Medulla oblongata (tissue), 1 donor: ENCODE measurements at regions not wholly inside any gene's neighbourhood (a gene's known extent, or its start where the extent isn't known, plus 50 kb on each side); places are given as distances from the start of the nearest gene placed in this dataset.

Source experiments
- DNase-seq: peaks from one replicate; pipeline ENCODE4 v3.0.0-alpha.2; 2015; ENCODE audit errors: extremely low spot score

DNA sequence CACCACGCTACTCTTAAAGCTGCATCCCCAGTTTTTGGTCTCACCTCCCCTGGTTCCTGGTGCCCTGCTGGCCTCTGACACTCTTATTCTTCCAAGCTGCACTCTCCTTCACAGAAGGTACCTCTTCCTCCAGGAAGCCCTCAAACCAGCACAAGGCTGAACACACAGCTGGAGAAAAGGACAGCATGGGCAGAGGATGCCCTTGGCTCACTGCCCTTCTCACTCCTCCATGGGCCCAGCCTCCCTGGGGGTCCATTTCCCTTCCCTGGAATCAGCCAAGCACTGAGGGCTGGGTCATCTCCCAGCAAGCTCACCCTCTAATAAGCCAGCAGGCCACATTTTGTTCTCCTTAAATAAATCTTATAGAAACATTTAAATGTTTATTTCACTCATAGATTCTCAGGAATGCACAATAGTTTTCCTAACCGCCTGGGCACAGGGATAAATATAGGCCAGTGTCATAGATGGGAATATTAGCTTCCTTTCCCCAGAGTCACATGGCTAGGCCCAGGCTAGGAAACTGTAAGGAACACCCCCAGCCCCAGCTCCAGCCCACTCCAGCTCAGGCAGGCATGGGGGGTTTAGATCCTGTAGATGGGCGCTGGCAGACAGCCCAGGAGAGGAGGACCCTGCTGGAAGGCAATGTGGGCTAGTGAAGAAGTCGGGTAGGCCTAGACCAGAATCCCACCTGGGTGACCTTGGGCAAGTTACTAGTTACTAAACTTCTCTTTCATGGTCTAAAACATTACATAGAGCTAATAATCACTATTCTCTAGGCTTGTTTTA lies 51.5 kb downstream of the IRAG1 start:
- no peak for DNase-seq

DNA sequence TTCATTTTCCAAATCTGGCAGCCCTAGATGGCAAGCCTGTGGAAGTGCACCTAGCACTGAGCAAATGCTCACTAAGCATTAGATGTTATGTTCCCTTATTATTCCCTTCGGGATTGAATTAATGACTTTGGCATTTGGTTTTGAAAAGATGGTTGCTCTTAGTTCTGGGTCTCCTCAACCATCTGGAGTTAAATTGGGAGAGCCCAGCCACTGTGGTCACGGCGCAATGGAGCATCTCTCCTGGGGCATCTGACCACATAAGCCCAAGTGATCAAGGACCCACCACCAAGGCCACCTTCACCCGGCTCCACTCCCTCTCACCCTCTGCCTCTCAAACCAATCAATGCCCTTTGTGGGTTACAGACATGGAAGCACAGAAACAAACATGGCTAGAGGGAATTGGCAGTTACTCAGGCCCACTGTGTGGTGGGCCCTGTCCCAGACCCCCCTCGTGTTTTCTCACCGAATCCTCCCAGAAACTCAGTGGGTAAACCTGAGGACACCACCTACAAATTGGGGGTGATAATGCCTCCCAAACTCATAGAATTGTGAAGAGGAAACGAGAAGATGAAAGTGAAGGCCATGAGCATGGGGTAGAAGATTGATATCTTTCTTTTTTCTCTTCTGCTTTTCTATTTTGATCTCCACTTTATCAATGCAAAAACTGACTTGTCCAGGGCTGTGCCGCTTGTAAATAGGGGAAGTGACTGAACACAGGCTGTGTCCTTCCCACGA lies 52.2 kb downstream of the IRAG1 start:
- peak; percentile 48 for DNase-seq

DNA sequence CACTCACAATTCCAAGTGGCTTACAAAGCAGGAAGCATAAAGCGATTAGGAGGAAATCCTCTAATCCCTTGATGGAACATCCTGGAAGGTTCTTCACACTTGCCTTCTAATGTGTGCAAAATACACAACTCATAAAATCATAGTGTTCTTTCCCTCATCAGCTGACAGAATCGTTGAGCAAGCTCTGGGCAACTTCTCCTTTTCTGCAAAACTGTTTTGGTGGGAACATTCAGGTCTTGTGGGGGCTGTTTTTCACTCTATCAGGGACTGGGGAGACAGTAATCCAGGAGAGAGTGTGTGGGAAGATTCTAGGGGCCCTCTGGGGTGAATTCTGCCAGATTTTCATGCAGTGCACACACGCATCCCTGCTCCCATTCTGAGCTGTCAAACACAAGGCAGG lies 53.2 kb downstream of the IRAG1 start:
- no peak for DNase-seq

DNA sequence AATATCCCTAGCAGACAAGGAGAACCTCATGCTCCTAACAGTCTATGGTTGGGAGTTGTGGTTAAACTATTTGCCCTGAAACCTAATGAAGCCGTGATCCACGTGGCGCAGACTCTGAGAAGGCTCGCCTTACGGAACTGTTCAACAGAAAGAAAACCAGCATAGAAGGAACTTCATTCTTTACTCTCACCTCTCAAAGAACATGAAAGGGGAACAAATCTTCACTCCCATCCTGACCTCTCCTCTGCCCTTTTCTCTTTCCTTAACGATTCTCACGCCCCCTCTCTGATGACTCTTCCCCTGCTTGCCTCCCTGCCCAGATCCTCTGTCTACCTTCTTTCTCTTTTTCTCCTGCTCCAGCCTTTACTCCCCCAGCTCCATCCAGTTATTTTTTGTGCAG lies 54.2 kb downstream of the IRAG1 start:
- DNase-seq = peak; percentile 57

DNA sequence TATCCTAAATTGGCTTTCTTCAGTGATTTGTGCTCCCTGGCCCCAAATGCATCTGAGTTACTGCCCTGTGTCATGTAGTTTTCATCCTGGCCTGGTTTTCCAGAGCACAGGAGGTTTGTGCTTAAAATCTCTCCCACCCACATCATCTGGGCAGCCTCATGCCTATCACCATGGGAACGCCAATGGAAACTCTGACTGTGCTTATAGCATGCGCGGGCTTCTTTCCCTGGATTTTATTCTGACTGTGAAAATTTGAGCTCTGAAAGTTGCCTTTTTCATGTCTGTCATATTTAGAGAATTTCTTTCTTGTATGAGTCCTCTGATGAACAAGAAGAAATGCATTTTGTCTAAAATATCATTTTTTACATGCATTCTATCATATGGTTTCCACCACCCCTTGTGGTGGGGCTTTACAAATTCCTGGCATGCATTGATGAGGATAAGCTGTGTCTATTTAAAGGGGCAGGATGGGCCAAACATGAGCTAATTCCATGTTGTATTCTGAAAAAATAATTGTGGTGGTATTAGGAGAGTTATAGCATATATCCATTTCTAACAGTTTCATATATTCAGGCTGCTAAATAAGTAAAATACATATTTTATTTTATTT lies 55.1 kb downstream of the IRAG1 start:
- no peak for DNase-seq

DNA sequence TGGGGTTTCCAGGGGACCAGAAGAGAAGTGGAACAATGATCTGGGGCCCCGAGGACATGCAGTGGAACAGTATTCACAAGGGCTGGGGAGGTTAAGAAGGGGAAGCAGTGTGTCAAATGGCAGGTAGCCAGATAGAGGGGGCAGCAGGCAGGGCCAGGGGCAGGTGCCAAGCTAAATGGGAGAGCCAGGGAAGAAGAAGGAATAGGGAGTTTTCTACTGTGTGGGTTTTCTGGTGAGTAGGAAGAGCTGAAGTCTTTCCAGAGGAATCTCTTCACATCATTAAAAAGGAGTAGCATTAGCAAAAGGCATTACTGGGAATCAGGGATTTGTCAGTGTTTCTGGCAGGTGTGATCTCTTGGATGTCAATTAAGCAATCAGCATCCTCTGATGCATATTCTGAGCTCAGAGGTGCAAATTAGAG lies 55.8 kb downstream of the IRAG1 start:
- no peak for DNase-seq

DNA sequence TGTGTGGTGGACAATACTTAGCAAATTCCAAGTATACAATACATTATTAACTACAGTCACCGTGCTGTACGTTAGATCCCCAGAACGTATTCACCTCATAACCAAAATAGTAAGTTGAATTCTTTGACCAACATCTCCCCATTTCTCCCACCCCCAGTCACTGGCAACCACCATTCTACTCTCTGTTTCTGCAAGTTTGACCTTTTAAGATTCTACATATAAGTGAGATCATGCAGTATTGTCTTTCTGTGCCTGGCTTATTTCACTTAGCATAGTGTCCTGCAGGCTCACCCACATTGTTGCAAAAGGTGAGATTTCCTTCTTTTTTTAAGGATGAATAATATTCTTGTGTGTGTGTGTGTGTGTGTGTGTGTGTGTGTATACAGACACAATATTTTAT lies 59.1 kb downstream of the IRAG1 start:
- DNase-seq = no peak

DNA sequence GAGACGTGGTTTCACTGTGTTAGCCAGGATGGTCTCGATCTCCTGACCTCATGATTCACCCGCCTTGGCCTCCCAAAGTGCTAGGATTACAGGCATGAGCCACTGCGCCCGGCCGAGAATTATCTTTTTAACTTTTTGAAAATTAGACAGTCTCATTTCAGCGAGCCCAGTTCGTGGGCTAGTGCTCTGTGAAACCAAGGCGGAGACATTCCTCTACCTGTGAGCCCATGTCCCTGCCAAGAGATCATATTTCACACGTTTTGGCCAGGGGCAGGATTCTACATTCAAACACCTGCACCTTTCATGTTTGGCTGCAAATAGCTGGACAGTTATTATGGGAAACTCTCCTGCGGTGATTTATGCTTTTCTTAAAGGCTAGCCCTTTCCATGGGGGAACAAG lies 60.3 kb downstream of the IRAG1 start:
- DNase-seq = no peak

DNA sequence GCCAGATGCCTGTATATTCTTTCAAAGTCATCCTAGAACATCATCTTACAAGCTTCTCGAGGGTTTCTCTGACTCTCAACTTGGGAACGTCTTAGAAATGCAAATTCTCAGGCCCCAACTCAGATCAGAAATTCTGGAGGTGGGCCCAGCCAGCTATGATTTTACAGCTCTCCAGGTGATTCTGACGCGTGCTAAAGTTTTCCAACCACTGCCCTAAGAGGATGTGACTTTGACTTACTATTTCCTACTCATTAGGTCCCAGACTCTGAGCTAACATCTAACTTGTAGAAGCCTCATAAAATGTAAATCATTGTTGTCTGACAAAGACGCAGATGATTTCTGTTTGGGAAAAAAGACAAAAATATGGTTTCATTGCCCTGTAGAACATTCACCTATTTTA lies 61.1 kb downstream of the IRAG1 start:
- DNase-seq = no peak

DNA sequence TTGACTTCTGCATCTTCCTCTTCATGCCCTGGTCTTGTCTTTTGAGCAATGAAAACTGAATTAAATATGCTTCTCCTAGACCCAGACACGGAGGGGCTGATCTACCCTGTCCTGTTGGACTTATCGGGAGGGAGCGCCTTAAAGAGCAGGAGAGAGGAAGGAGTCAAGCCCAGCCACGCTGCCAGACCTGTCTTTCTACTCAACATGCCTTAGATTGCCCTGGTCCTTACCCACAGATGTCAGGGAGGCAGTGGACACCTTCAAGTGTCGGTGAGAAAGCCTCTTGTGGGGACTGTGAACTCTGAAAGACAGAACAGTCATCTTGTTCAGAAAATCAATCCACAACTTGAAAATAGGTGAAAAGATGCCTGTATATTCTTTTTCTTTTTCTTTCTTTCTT lies 61.8 kb downstream of the IRAG1 start:
- no peak for DNase-seq

DNA sequence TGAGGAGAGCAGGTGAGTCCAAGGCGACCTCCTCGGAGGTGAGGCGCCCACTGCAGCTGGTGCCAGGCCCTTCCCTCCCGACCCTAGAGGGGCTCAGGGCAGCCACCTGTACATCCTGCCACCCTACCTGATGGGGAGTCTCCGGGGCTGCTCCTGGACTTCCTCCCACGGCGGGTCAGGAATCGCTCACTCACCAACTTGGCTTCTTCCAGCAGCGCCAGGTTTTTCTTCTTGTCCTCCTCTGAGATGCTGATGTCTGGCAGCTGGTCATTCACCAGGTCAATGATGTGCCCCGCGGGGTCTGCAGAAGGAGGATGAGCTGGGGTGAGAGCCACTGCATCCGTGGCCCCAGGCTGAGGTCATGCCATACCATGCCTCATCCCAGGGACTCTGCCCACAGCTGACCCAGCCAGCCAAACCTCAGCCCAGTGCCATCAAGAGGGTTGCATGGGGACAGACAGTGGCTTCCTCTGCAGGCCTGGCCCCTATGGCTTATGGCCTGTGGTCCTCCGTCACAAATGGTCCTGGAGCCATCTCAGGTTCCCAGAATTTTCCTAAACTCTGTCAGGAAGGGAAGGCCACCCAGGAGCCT lies 61.0 kb upstream of the LYVE1 start:
- DNase-seq = no peak

DNA sequence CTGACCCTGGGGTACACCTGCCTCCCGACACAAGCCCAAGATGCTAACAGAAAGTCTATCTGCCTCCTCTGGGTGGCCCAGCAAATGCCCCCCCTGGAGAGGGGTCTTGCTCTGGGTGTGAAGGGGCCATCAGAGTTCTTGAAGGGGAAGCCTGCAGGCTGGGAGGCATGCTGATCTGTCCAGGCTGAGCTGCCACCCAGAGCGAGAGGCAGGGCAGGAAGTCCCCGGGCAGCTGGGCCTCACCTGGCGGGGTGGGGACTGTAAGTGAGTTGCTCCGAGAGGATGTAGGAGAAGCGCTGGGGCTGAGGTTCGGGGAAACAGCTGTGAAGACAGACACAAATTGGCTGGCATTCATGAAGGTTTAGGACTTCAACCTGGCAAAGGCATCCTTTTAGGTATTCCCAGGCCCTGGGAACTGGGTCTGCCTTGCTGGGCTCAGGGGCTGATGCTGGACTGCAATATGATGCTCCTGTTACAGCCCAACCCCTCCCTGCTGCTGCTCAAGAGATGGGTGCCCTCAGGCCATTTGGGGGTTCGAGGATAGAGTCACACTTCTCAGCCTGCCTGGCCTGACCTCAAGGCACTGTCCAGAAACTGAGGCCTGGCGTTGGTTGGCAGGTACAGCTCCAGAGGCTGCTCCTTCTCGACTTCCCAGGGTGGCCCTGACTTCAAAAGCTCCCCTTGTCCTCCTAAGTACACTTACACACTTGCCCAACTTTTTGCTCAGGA lies 60.2 kb upstream of the LYVE1 start:
- no peak for DNase-seq

DNA sequence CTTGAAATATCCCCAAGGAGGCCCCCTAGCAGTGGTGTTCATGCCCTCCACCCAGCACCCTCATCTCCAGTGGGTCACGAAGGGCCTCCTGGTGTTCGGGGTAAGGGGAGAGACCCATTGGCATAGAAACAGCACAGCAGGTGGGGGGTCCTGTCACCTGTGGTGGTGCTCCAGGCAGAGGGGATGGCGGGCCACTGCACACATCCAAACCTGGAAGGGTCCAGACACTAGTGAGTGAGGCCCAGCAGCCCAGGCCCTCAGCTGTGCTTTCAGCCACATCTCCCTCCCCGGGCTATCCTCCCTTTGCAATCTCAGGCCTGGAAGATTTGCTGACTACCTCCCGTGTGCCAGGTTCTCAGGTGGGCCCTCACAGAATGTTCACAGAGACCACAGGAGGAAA lies 59.4 kb upstream of the LYVE1 start:
- no peak for DNase-seq

DNA sequence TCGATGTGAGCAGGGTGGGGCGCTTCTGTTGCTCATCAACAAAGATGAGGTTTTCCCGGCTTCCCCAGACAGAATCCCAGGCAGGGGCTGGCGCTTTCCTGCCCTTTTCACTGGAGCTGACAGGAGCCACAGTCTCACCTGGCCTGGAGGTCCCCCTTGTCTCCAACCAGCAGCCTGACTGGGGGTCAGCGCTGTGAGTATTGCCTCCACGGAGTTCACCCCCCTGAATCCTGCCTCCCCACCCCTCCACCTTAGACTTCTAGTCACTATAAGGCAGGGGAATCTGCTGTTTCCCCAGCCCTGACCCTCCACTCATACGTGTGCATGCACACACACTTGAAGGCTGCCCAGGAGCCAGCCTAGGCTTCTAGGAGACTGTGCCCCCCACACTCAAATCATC lies 58.8 kb upstream of the LYVE1 start:
- no peak for DNase-seq

DNA sequence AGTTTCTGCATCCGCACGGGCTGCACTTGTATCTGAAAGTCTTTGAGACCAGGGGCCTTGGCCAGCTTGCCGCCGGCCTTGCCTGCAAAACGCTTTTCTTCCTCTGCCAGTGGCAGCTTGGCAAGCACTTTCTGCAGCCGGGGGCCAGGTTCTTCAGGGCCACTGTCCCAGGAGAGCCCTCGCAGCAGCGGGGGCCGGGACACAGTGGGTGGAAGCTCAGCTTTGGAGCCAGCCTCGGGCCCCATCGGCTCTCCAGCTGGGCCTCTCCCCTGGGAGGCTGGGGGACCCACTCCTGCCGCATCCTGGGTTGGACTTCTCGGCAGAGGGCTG lies 57.5 kb upstream of the LYVE1 start:
- peak; percentile 54 for DNase-seq

DNA sequence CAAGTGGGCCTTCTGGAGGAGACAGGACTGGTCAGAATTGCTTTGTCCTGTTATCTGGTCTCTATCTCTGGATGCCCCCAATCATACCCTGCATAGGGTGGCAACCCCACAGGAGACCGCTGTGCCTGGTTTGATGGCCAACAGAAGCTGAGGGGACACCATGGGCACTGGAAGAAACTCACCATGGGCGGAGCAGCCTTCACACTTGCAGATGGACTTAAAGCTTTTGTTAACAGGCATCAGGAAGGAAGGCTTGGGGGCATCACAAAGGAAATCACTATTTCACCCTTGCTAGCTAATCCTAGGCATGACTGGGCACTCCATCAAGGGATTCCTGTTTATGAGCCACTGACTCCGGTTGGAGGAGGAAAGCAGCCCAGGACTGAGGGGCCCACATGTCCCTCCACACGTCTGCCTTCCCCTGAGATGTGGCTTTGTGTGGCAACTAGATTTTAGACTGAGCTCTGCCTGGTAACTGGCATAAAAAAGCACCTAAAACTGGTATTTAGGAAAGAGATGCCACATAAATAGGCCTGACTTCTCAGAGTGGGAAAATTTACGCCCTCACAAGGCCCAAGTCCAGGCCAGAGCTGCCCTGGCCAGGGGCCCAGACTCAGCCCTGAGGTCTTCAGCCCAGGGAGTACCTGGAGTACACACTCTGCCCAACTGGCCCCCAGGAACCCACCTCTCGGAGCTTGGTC lies 57.0 kb upstream of the LYVE1 start:
- no peak for DNase-seq

DNA sequence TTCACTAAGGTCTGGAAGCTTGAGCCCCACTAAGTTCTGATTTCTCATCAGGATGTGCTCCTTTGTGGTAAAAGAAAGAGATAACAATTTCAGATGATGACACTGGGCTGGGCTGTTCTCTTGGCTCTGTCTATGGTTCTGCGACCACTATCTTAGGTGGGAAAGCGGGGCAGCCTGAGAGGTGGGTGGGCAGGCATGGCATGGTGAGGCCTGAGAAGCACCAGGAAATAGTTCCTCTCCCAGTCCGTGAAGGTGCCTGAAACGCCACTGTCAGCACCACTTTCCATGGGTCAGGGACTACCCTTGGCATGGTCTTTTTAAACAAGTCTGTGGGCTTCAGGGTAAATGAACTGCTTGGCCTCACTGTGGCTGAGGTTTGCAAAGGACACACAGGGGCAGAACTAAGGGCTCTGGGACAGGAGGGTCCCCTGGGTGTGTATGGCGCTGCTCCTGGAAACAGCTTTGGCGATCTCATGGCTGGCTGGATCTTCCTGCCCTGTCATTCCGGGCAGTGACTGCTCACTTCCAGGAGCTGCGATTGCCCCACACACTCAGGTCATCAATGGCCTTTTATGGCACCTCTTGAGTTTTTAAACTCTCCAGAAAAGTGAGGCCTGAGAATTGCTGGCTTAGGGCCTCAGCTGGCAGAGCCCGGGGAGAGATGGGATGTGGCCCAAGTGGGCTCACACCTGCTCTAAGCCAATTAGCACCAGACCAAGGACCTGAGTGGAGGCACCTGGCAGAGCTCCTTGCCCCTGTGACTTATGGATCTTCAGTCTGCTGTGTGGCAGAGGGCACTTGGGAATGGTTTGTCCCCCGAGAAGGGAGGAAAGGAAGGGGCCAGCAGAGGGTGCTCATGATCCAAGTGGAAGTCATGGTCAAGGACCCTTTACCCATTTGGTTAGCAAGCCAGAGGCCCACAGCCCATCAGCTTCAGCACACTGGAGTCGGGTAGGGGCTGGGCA lies 55.6 kb upstream of the LYVE1 start:
- DNase-seq = peak; percentile 53

DNA sequence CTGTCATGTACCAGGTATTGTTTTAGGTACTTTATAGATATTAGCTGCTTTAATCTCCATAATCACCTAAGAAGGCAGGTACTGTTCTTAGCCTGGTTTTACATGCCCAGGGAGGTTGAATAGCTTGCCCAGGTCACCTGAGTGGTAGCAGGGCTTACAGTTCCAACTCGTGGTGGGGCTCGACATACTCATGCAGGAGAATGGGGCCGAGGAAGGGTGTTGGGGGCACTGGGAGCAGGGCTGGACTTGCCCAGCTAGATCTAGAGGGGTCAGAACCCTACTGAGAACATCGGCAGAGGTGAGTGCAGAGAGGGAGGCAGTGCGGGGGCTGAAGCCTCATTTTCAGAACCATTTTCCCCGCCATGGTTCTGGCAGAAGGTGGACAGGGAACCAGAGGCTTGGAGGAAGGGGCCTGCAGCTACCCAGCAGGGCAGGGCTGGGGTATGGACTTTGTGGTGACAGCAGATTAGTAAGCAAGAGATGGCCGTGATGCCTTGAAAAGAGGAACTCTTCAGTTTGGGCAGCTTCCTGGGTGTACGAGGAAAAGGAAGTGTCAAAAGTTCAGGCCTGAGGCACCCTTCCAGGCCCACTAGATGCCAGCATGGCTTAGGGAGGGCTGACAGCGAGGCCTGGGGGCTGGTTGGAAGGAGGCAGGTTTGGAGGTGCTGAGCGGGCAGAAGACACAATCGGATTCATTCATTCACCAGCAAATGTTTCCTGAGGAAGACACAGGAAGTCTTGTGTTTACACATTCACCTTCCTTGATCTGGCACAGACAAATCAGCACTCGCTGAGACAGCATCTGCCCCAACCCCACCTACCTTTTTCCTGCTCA lies 54.7 kb upstream of the LYVE1 start:
- DNase-seq = peak; percentile 64

DNA sequence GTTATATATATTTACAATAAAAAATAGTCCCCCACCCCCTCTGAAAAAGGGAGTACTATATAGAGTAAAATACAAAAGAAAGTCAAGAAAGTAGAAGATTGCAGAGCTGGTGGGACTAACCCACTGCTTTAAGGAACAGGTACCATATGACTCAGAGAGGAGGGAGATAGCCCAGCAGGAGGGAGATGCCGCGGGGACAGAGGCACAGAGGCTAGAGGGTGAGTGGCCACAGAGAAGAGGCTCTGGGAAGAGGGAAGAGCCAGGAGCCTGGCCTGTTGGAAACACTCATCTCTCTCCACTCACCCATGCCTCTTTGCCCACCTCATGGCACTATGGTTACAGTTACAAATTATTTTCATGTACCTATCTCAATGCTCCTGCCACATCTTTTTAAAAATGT lies 53.6 kb upstream of the LYVE1 start:
- DNase-seq = no peak
